K562 (cell line): ENCODE measurements at regions not wholly inside any gene's neighbourhood (a gene's known extent, or its start where the extent isn't known, plus 50 kb on each side); places are given as distances from the start of the nearest gene placed in this dataset.

Source experiments
- EHMT2 ChIP-seq: fragments of 450-650 bp; IDR thresholded peaks from 2 replicates; pipeline ENCODE4 v1.6.1; 2018; ENCODE audit warnings: antibody characterized with exemption
- EZH2 ChIP-seq: IDR thresholded peaks from 2 replicates; pipeline ENCODE4 v1.6.1; 2012; ENCODE audit warnings: low read depth, mild to moderate bottlenecking, inconsistent platforms, low read length, borderline replicate concordance
- FOXK1 ChIP-seq: sonication (generic); formaldehyde crosslinking; IDR thresholded peaks from 2 replicates; pipeline ENCODE4 v1.8.0; 2022; ENCODE audit warnings: missing genetic modification reagents, mild to moderate bottlenecking, borderline replicate concordance
- KLF1 ChIP-seq: fragments of 450-650 bp; IDR thresholded peaks from 2 replicates; pipeline ENCODE4 v1.6.1; 2016; ENCODE audit warnings: missing genetic modification characterization, missing compliant biosample characterization
- ZKSCAN3 ChIP-seq: fragments of 250-450 bp; sonication (Bioruptor Pico); IDR thresholded peaks from 2 replicates; pipeline ENCODE4 v1.4.0; 2020

DNA sequence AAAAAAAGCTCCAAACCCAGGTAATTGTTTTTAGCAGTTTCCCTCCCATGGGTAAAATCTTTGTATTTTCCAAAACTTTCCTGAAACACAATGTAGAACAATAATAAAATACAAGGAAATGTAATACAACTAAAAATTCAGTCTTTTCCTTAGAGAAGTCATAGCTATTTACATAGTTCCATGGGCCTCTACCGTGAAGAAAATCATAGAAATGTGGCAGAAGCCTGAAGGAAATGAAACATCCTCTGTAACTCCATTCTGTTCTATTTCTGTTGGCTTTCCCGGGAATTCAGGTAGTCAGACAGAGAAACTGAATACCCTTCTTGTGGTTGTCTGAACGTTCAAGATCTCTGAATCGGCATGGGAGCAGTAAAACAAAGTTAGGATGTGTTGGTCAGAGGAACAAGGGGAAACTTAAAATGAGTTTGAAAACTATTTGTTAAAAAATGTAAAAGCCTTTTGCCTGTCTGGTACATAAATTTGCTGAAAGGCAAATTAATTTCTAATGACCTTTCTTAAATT, 202.4 kb upstream of the ZNF608 start:
- no peak for TF ChIP-seq EZH2
- TF ChIP-seq KLF1 (tag), result no peak
- TF ChIP-seq EHMT2, result no peak
- no peak for TF ChIP-seq FOXK1
- no peak for TF ChIP-seq ZKSCAN3 (CRISPR knock-in tag)
